Activated naive CD8-positive, alpha-beta T cell (primary cell): ENCODE measurements at regions not wholly inside any gene's neighbourhood (a gene's known extent, or its start where the extent isn't known, plus 50 kb on each side); places are given as distances from the start of the nearest gene placed in this dataset.

Experiments
- H3K27ac Mint-ChIP-seq: one replicate; pipeline ENCODE4 v1.8.0; 2021; ENCODE audit warnings: mixed read lengths
- H3K27me3 Mint-ChIP-seq: one replicate; pipeline ENCODE4 v1.8.0; 2021; ENCODE audit warnings: mixed read lengths
- H3K36me3 Mint-ChIP-seq: one replicate; pipeline ENCODE4 v1.8.0; 2021; ENCODE audit warnings: mixed read lengths
- H3K4me1 Mint-ChIP-seq: one replicate; pipeline ENCODE4 v1.8.0; 2021; ENCODE audit warnings: low read depth, mixed read lengths
- H3K4me3 Mint-ChIP-seq: one replicate; pipeline ENCODE4 v1.8.0; 2021; ENCODE audit warnings: mild to moderate bottlenecking, mixed read lengths
- H3K9me3 Mint-ChIP-seq: one replicate; pipeline ENCODE4 v1.8.0; 2021; ENCODE audit warnings: low read depth, mixed read lengths

GRCh38 chr5:12071455-12071854 is 167.2 kb upstream of the CTNND2 start:
- no peaks in the 10 kb centered on the region for H3K27me3 Mint-ChIP-seq

GRCh38 chr5:12023614-12024241 is 119.5 kb upstream of the CTNND2 start:
- H3K4me1 Mint-ChIP-seq = no peaks in the 10 kb centered on the region
- no peak overlapping the region for H3K4me3 Mint-ChIP-seq
- no peak overlapping the region for H3K27ac Mint-ChIP-seq
- no peaks in the 10 kb centered on the region for H3K9me3 Mint-ChIP-seq
- no peaks in the 10 kb centered on the region for H3K27me3 Mint-ChIP-seq
- H3K36me3 Mint-ChIP-seq = no peaks in the 10 kb centered on the region

More at GRCh38 chr5:12071455-12071854, 167.2 kb upstream of the CTNND2 start:
- no peak overlapping the region for H3K27ac Mint-ChIP-seq
- no peak overlapping the region for H3K4me3 Mint-ChIP-seq
- H3K36me3 Mint-ChIP-seq = no peaks in the 10 kb centered on the region
- H3K9me3 Mint-ChIP-seq = peaks cover 8% of the 10 kb centered on the region
- H3K4me1 Mint-ChIP-seq = no peaks in the 10 kb centered on the region

- H3K27me3 Mint-ChIP-seq = no peaks in the 10 kb centered on the region
- H3K9me3 Mint-ChIP-seq = no peaks in the 10 kb centered on the region
- no peaks in the 10 kb centered on the region for H3K4me1 Mint-ChIP-seq
- H3K4me3 Mint-ChIP-seq = no peak overlapping the region
- no peak overlapping the region for H3K27ac Mint-ChIP-seq
- no peaks in the 10 kb centered on the region for H3K36me3 Mint-ChIP-seq
These were observed 118.2 kb upstream of the CTNND2 start for GRCh38 chr5:12022444-12022843.

- Mint-ChIP-seq H3K36me3 (no peaks in the 10 kb centered on the region), H3K4me1 (no peaks in the 10 kb centered on the region), H3K27ac (no peak overlapping the region), H3K27me3 (no peaks in the 10 kb centered on the region), H3K9me3 (no peaks in the 10 kb centered on the region), H3K4me3 (no peak overlapping the region)
These were observed 115.1 kb upstream of the CTNND2 start for GRCh38 chr5:12019306-12019705.

- Mint-ChIP-seq H3K36me3 (no peaks in the 10 kb centered on the region), H3K9me3 (peaks cover 4% of the 10 kb centered on the region), H3K27me3 (no peaks in the 10 kb centered on the region), H3K27ac (no peak overlapping the region), H3K4me3 (no peak overlapping the region), H3K4me1 (no peaks in the 10 kb centered on the region)
These were observed 112.8 kb upstream of the CTNND2 start for GRCh38 chr5:12017007-12017406.

GRCh38 chr5:12016159-12016746 is 112.0 kb upstream of the CTNND2 start:
- H3K27ac Mint-ChIP-seq = no peak overlapping the region

GRCh38 chr5:12013351-12013750 is 109.1 kb upstream of the CTNND2 start:
- Mint-ChIP-seq H3K36me3 (no peaks in the 10 kb centered on the region), H3K4me3 (no peak overlapping the region), H3K4me1 (no peaks in the 10 kb centered on the region), H3K9me3 (peaks cover 4% of the 10 kb centered on the region), H3K27me3 (no peaks in the 10 kb centered on the region), H3K27ac (no peak overlapping the region)

More at GRCh38 chr5:12016159-12016746, 112.0 kb upstream of the CTNND2 start:
- no peaks in the 10 kb centered on the region for H3K36me3 Mint-ChIP-seq
- H3K9me3 Mint-ChIP-seq = peaks cover 4% of the 10 kb centered on the region
- H3K4me3 Mint-ChIP-seq = no peak overlapping the region
- no peaks in the 10 kb centered on the region for H3K27me3 Mint-ChIP-seq
- H3K4me1 Mint-ChIP-seq = no peaks in the 10 kb centered on the region

- Mint-ChIP-seq H3K4me3 (no peak overlapping the region), H3K27ac (no peak overlapping the region), H3K36me3 (no peaks in the 10 kb centered on the region), H3K9me3 (no peaks in the 10 kb centered on the region), H3K27me3 (no peaks in the 10 kb centered on the region), H3K4me1 (no peaks in the 10 kb centered on the region)
These were observed 99.4 kb upstream of the CTNND2 start for GRCh38 chr5:12003680-12004079.

- Mint-ChIP-seq H3K4me3 (no peak overlapping the region), H3K27me3 (no peaks in the 10 kb centered on the region), H3K27ac (no peak overlapping the region), H3K4me1 (no peaks in the 10 kb centered on the region), H3K9me3 (peaks cover 6% of the 10 kb centered on the region), H3K36me3 (no peaks in the 10 kb centered on the region)
These were observed 94.2 kb upstream of the CTNND2 start for GRCh38 chr5:11998397-11998796.

- H3K9me3 Mint-ChIP-seq = peaks cover 6% of the 10 kb centered on the region
- no peak overlapping the region for H3K27ac Mint-ChIP-seq
- no peaks in the 10 kb centered on the region for H3K4me1 Mint-ChIP-seq
- H3K27me3 Mint-ChIP-seq = no peaks in the 10 kb centered on the region
- H3K36me3 Mint-ChIP-seq = no peaks in the 10 kb centered on the region
- H3K4me3 Mint-ChIP-seq = no peak overlapping the region
These were observed 93.7 kb upstream of the CTNND2 start for GRCh38 chr5:11997942-11998341.

- peaks cover 9% of the 10 kb centered on the region for H3K9me3 Mint-ChIP-seq
- no peaks in the 10 kb centered on the region for H3K27me3 Mint-ChIP-seq
- no peaks in the 10 kb centered on the region for H3K36me3 Mint-ChIP-seq
- H3K4me3 Mint-ChIP-seq = no peak overlapping the region
- H3K27ac Mint-ChIP-seq = no peak overlapping the region
- H3K4me1 Mint-ChIP-seq = no peaks in the 10 kb centered on the region
These were observed 88.3 kb upstream of the CTNND2 start for GRCh38 chr5:11992518-11992917.

- Mint-ChIP-seq H3K4me3 (no peak overlapping the region), H3K27ac (no peak overlapping the region), H3K4me1 (no peaks in the 10 kb centered on the region), H3K36me3 (no peaks in the 10 kb centered on the region), H3K27me3 (no peaks in the 10 kb centered on the region), H3K9me3 (peaks cover 7% of the 10 kb centered on the region)
These were observed 81.7 kb upstream of the CTNND2 start for GRCh38 chr5:11985993-11986392.

- Mint-ChIP-seq H3K4me1 (no peaks in the 10 kb centered on the region), H3K9me3 (peaks cover 4% of the 10 kb centered on the region), H3K27ac (no peak overlapping the region), H3K27me3 (no peaks in the 10 kb centered on the region), H3K4me3 (no peak overlapping the region), H3K36me3 (no peaks in the 10 kb centered on the region)
These were observed 80.0 kb upstream of the CTNND2 start for GRCh38 chr5:11984196-11984595.

GRCh38 chr5:11981986-11982385 is 77.7 kb upstream of the CTNND2 start:
- H3K36me3 Mint-ChIP-seq = no peaks in the 10 kb centered on the region
- no peak overlapping the region for H3K4me3 Mint-ChIP-seq
- peaks cover 9% of the 10 kb centered on the region for H3K9me3 Mint-ChIP-seq
- H3K27ac Mint-ChIP-seq = no peak overlapping the region
- H3K27me3 Mint-ChIP-seq = no peaks in the 10 kb centered on the region
- H3K4me1 Mint-ChIP-seq = no peaks in the 10 kb centered on the region

- peaks cover 4% of the 10 kb centered on the region for H3K9me3 Mint-ChIP-seq
- H3K36me3 Mint-ChIP-seq = no peaks in the 10 kb centered on the region
- no peak overlapping the region for H3K4me3 Mint-ChIP-seq
- no peak overlapping the region for H3K27ac Mint-ChIP-seq
- no peaks in the 10 kb centered on the region for H3K27me3 Mint-ChIP-seq
- H3K4me1 Mint-ChIP-seq = no peaks in the 10 kb centered on the region
These were observed 73.7 kb upstream of the CTNND2 start for GRCh38 chr5:11977904-11978303.

GRCh38 chr5:11973469-11973868 is 69.2 kb upstream of the CTNND2 start:
- Mint-ChIP-seq H3K27me3 (no peaks in the 10 kb centered on the region), H3K4me1 (no peaks in the 10 kb centered on the region), H3K4me3 (no peak overlapping the region), H3K36me3 (no peaks in the 10 kb centered on the region), H3K9me3 (peaks cover 18% of the 10 kb centered on the region), H3K27ac (no peak overlapping the region)
